ENCODE measurements at regions not wholly inside any gene's neighbourhood (a gene's known extent, or its start where the extent isn't known, plus 50 kb on each side); places are given as distances from the start of the nearest gene placed in this dataset.

DNA sequence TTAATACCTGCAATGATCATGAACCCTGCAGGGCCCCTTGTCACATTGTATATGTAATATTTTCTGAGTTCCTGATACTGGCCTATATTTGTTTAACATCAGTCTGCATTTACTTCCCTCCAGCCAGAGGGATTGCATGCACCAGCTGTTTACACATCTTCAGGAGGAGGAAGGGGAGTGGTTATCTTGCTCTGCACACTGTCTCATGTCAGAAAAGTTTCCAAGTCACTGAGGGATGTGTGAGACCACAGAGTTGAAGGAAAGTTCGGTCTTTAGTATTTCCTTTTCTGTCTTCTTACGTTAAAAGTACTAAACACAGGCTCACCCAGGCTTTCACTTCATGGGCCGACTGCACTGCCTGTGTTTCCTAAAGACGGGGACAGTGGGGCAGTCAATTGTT lies 574.1 kb downstream of the LMO4 start:
- 63 to 70% (median 68%) methylated on average over 4 of the region's 4 CpGs for WGBS, 3 donors
- Histone ChIP-seq H3K4me1 (peaks cover 4% of the 10 kb centered on the region), H3K4me3 (no peak overlapping the region), H3K36me3 (ENCODE audit: insufficient read depth in 1 of 2, low read depth in 1 of 2) (no peaks in the 10 kb centered on the region), H3K27me3 (ENCODE audit: insufficient read depth in 3 of 3, low read length in 2 of 3) (no peaks in the 10 kb centered on the region), H3K27ac (no peak overlapping the region), H3K9me3 (no peaks in the 10 kb centered on the region)
- DNase-seq: no peak
- intact Hi-C loops (cut with DNase I): no loop called here
- no peak for ATAC-seq
- TF ChIP-seq CTCF (IDR thresholded peaks at IDR 0.05): no peak

DNA sequence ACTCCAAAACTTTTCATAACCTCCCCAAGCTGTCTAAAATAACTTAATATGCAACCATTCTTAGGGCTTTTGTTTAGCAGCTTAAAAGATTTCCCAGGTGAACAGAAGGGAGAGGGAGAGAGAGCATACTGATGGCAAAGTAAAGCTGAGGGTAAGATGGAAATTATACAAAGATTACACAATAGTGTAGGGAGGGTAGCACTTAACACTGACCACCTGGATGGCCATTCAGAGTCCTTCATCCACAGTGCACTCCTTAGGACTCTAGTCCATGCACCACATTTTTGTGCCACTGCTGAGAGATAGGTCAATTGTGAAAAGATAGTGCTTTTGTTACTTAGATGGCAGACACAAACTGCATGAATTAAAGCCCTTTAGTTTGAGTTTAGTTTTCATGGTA lies 574.6 kb downstream of the LMO4 start:
- Histone ChIP-seq H3K9me3 (no peaks in the 10 kb centered on the region), H3K4me1 (peaks cover 4% of the 10 kb centered on the region), H3K36me3 (ENCODE audit: insufficient read depth in 1 of 2, low read depth in 1 of 2) (no peaks in the 10 kb centered on the region), H3K4me3 (no peak overlapping the region), H3K27ac (no peak overlapping the region), H3K27me3 (ENCODE audit: insufficient read depth in 3 of 3, low read length in 2 of 3) (no peaks in the 10 kb centered on the region)
- no peak for TF ChIP-seq CTCF (IDR thresholded peaks at IDR 0.05)
- DNase-seq: no peak
- no peak for ATAC-seq
- intact Hi-C loops (cut with DNase I): no loop called here

GRCh38 chr1:87904651-87905050 lies 576.0 kb downstream of the LMO4 start:
- Histone ChIP-seq H3K4me1 (peaks cover 4% of the 10 kb centered on the region), H3K36me3 (ENCODE audit: insufficient read depth in 1 of 2, low read depth in 1 of 2) (no peaks in the 10 kb centered on the region), H3K27ac (no peak overlapping the region), H3K4me3 (no peak overlapping the region), H3K27me3 (ENCODE audit: insufficient read depth in 3 of 3, low read length in 2 of 3) (no peaks in the 10 kb centered on the region), H3K9me3 (no peaks in the 10 kb centered on the region)
- ATAC-seq (no peak), DNase-seq (no peak)
- TF ChIP-seq CTCF (IDR thresholded peaks at IDR 0.05): no peak
- intact Hi-C loops (cut with DNase I): no loop called here

- intact Hi-C loops (cut with DNase I): no loop called here
- Histone ChIP-seq H3K27ac (peak overlapping the region; percentile 24), H3K4me1 (peaks cover 4% of the 10 kb centered on the region)
Measured at GRCh38 chr1:87905651-87906050, 577.0 kb downstream of the LMO4 start.

More at GRCh38 chr1:87905651-87906050, 577.0 kb downstream of the LMO4 start:
- WGBS, 3 donors: 39 to 47% (median 39%) methylated on average over 4 of the region's 4 CpGs
- Histone ChIP-seq H3K9me3 (no peaks in the 10 kb centered on the region), H3K27me3 (ENCODE audit: insufficient read depth in 3 of 3, low read length in 2 of 3) (no peaks in the 10 kb centered on the region), H3K4me3 (peak overlapping the region; percentile 3), H3K36me3 (ENCODE audit: insufficient read depth in 1 of 2, low read depth in 1 of 2) (no peaks in the 10 kb centered on the region)
- TF ChIP-seq CTCF (IDR thresholded peaks at IDR 0.05): no peak
- ATAC-seq: peak in 1 of 4 donors; percentile 44
- no peak for DNase-seq
